HG03135 (cell line): ENCODE measurements at regions not wholly inside any gene's neighbourhood (a gene's known extent, or its start where the extent isn't known, plus 50 kb on each side); places are given as distances from the start of the nearest gene placed in this dataset.

Source experiments
- ATAC-seq: cut with Tn5 transposase; IDR thresholded peaks from one replicate; pipeline ENCODE4 v1.9.1; 2021; ENCODE audit warnings: mild to moderate bottlenecking, moderate library complexity; ENCODE audit not compliant: unreplicated experiment

DNA sequence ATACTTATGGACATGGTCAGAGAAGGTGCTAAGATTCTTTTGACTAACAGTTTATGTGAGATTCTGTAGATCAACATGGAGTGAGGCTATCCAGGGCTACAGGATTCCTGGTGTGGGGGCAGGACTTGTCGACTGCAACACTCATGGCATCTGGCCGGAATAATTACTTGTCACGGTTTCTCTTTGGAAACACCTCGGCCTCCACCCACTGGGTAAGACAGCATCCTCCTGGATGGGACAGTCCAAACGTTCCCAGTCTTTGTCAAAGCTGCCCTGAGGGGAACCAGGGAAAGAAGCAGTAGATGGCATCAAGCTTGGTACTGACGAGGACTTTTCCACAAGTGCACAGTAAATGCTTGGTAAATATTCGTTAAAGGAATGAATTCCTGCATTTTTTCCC, 762.8 kb downstream of the BRD1 start:
- no peak for ATAC-seq

DNA sequence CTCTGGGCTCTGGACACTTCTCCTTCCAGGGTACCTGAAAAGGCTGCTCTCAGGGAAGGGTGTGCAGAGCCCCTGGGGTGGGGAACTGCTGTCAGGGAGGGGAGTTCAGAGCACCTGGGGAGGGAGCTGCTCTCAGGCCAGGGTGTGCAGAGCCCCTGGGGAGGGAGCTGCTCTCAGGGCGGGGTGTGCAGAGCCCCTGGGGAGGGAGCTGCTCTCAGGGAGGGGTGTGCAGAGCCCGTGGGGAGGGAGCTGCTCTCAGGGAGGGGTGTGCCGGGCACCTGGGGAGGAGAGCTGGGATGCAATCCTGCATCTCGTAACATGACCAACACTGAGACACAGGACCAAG, 764.2 kb downstream of the BRD1 start:
- no peak for ATAC-seq

DNA sequence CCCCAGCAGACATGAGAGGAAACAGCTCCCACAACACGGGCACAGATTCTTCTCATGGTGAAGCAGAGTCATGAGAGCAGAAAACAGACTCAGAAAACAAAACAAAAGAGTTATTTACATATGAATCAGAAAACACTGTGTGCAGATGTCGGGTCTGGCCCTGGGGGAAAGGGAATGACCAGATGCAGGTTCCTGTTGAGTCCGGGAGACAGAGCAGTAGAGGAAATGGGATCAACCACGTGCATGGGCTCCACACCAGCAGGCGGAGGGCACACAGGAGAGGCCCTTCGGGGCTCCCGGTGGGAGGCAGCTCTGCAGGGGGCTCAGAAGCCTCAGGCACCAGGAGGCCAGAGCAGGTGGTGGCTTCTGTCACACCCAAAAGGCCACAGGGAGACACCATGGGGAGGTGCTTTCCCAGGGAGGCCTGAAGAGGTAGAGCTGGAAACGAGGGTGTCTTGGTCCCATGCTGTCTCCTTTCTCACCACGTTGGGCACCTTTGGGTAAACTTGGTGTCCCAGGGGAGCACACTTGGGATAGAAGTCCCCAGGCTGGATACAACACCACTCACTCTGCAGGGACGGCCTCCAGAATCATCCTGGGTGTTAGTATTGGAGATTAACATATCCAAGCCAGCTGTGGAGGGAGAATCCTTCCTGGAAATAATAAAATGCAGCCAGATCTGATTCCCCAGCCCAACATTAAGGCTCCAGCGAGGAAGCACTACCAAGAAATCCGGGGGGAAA, 764.7 kb downstream of the BRD1 start:
- no peak for ATAC-seq

DNA sequence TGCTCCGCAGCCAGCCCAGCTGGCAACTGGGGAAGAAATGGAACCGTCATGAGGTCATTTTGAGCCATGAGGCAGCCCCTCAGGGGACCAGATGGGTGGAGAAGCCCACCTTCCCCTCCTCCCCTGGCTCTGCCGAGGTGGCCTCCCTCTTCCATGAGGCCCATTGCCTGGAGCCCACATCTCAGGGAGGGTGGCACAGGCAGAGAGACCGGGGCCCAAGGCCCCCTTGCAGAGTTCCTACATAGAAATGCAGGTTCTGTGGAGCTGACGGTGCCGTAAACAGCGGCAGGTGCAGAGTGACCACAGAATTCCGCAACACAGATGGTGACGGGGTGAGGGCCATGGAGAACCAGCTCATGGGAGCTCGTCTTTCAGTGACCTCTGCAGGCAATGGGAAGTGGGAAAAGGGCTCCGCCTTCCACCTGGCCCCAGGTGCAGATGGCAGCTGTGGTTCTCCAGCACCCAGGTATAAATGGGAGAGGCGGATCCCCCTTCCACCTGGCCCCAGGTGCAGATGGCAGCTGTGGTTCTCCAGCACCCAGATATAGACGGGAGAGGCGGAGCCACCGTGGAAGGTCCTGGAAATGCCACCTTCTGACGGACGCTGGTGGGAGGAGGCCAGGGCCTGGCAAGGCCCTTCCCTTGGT, 765.4 kb downstream of the BRD1 start:
- no peak for ATAC-seq

DNA sequence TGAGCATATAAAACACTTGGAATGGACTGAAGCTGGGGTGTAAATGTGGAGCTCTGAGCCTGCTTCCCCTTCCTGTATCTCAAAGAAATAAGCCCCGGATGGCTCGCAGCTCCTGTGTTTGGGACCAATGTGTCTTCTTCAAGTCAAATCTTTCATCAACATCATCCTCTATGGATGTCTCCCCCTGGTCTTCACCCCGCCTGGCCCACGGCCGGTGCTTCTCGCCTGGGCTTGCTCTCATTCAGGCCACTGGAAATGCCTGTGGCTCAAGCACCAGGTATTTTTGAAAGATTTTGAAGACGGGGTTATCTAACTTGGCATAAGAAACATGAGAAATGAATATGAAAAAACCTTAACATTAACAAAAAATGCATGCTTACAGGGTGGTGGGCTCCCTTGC, 769.8 kb downstream of the BRD1 start:
- ATAC-seq: no peak

DNA sequence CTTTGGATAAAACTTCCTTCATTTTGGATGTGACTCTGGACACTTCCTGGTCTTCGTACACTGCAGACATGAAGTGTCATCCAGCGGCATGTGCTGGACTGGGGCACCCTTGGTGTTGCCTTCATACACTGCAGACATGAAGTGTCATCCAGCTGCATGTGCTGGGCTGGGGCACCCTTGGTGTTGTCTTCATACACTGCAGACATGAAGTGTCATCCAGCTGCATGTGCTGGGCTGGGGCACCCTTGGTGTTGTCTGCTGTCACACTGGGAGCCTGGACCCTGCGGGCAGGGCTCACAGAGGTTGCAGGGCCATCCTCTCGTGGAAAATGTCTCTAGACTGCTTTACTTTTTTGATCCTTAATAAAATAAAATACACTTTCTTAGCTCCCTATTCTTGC, 771.4 kb downstream of the BRD1 start:
- no peak for ATAC-seq

DNA sequence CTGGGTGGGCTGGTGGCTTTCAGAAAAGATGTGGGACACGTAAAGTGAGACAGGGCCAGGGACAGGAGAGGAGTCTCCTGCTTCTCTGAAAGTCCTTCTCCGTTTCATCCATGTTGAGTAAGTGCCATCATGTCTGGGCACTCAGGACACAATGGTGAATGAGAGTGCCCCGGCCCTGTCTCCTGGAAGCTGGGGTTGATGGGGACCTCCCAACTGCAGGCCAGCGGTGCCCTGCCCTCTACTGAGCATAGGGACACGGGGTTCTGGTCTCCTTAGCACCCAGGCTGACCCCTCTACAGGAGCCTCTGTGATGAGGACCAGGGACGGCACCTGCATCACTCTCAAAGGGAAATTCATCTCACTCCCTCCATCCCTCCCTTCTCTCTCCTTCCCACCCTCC, 772.3 kb downstream of the BRD1 start:
- no peak for ATAC-seq

DNA sequence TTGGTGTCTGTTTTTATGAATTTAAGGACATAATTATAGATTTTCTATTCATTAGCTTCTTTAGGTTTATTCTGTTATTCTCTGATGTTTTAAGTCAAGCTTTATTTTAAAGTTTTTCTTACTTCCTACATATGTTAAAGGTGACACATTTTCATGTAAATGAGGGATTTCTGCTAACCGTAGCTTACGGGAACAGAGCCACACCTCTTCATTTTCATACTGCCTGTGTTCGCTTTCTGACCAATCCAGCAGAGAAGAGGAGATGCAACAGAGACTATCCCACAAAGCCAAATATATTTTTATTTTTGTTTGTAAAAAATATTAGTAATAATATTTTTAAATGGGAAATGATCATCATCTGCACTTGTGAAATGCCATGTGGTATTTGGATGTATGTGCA, 774.1 kb downstream of the BRD1 start:
- ATAC-seq: no peak

DNA sequence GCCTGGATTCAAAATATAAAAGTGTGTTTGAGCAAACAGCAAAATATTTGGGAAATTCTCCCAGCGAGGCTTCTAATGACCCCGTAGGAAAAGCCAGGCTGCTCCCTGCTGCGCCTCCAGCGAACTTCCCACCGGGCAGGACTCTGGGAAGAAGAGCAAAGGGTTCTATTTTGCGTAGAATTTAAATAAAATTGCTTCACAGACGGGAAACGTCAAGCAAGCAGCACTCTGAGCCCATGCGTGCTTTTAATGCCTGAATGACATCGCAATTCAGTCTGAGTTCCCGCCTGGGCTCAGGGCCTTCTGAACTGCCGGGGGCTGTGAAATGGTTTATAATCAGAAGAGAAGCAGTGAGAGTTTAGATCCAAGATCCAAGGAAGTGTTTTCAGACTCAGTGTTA, 775.1 kb downstream of the BRD1 start:
- no peak for ATAC-seq

DNA sequence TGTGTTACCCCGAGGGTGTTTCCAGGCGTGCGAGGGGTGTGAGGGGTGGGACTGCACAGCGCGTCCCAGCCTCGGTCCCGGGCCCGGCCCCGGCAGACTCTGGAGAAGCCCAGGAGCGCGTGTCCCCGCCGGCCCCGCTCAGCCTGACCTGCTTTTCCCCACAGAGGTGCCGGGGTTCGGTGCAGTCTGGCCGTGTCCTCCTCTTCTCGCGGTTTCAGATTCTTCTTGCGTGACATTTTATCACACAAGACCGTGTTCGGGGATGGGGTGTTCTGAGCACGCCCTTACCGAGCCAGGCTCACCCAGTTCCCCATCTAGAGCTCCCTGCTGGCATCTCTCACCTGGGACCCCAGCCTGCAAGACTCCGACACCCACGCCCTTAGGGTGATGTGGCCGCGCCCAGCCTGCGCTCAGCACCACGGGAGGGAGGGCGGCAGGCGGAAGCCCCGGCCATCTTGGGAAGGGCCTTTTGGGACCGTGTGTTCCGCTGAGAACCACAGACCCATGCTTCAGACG, 775.6 kb downstream of the BRD1 start:
- ATAC-seq: no peak

DNA sequence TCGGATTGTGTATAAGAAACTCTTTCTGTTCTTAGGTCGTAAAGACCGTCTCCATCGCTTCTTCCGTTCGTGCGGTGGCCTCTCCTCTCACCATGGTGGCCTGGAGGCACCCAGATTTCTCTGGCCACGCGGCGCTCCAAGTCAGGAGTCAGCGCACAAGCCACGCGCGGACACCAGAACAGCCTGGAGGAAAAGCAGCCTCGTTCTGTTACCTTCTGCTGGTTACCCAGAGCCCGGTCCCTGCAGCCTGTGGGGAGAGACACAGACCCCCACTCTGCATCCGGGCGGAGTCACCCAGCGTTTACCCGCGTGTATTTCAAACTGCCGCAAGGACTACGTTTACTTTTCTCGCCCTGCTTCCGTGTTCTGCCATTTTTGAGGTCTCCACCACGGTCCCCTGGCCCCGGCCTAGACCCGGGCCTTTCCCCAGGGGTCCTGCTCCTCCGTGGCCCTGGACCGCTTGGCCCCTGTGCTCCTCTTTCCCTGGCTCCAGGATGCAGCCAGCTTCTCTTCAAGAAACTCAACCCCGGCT, 776.1 kb downstream of the BRD1 start:
- no peak for ATAC-seq

DNA sequence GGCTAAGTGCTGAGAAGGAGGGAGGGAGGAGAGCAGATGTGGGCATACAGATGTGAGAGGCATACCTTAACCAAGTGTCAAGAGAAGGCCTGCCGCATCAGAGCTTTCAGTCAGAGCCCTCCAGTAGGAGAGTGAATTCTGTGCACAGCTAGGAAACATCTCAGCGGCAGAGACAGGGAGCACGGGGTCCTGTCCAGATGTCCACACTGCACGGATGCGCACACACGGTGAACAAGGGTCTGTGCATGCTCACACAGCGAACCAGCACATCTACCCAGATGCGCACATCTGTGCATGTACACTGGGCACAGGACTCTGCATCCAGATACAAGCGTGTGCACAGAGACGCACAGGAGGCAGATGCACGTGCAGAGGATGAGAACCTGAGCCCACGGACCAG, 778.0 kb downstream of the BRD1 start:
- no peak for ATAC-seq

DNA sequence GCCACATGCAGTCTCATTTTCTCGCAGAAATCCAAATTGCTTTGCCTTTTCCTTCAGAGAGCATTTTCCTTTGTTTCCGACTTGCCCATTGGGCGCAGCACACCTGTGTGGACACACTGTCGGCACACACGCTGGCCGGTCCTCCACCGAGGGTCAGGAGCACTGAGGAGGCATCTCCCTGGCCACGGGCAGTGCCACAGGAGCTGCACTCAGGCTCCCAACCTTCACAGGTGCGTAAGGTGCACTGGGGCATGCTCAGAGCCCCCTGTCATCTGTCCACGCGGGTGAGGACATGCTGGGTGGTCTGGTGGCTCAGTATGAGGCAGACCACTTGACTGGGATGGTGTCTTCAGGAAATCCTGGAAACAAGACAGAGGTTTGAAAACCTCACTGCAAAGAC, 779.1 kb downstream of the BRD1 start:
- no peak for ATAC-seq

DNA sequence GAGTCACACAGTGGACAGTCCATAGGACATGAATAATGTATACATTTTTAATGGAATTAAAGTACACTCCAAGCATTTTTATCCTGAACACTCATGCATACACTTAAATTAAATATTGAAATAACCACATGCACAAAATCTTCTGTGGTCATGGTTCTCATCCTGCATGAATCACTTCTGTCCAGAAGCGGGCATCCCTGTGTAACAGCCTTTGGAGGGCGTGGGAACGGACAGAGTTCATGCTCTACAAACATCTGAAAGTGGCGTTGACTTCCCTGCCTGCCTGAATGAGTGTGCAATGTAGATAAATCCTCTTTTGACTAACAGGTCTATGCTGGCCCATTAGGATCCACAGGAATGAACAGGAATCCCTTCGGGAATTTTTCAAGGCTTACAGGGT, 780.2 kb downstream of the BRD1 start:
- no peak for ATAC-seq

DNA sequence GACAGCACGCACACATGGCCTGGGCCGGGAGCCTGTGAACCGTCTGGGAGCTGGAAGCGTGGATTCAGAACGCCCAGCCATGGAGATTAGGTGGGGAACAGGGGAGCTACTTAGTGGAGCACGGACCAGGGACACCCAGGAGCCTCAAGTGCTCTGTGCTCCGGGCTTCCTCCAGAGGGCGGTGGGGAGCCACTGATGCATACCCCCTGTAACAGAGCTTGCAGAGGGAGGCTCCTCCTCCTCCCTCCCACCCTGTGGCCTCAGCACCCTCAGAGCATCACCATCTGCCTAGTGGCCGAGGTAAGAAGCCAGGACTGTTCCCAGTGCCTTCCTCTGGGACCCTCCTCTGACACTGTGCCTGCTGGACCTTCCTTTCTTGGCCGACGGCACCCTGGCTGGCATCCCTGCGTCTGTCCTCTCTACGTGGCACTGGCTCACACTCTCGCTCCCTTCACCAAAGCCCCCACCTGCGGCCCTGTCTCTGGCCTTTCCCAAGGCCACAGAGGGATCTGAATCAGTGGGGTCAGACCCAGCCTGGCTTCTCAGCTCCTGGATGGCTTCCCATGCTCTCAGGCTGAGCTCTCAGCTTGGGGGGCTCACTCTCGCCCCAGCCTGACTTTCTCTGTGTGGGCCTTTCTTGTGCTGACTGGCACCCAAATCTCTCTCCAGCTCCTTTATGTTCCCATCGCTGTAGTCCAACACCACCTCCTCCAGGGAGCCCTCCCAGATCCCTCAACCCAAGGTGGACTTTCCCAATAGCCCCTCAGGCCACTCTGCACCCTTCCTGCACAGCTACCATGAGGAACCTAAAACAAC, 780.9 kb downstream of the BRD1 start:
- no peak for ATAC-seq

DNA sequence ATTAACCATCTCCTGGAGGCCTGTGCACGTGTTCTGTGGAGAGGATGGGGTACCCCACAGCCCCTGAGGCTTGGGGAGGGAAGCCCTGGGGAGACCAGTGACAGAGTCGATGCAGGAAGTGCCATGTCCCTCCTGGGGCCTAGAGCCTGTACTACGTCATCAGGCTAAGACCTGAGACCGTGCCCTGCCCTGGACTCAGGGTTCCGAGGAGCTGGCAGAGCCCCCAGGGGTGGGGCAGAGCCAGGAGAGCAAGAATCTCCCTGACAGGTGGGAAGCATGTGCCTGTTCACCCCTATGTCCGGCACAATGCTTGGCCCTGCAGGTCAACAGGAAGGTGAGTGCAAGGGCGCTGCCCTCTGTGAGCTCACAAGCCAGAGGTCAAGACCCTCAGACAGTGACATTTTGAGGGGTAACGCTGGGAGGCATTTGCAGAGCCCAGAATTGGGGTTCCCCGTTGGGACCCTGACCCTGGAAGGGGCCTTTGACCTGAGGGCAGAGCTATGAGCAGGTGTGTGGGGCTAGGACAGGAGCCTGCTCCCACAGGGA, 781.6 kb downstream of the BRD1 start:
- ATAC-seq: no peak

DNA sequence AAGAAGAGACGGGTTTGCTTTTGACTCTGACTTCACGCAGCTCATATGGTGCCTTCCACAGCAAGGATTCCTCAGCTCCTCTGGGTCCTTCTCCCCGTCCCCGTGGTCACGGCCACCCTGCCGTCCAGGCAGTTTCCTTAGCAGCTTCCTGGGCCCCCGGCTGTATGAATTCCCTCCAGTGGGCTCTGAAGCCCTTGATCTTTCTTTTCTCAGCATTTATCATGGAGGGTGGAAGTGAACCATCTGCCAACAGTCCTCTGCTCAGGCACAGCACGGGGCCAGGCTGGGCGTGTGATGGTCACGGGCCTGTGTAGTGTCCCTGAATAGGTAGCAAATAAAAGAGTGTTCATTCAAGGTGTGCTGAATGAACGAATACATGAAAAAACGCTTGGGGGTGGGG, 782.4 kb downstream of the BRD1 start:
- no peak for ATAC-seq

DNA sequence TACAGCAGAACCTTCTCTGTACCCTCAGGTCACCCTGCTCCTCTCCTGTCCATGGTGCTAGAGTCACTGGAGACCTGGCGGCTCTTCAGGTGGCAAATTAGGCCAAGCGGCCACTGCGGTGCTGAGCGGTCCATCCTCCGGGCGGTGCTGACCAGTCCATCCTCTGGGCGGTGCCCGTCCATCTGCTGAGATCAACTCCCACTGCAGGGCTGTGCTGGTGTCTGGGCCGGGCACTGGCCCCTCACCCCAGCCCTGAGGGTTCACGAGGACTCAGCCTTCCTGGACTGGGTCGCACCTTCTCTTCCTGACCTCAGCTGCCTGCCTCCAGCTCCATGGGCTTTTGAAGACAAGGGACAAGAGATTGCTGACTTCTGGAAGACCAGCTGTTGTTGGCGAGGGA, 782.9 kb downstream of the BRD1 start:
- no peak for ATAC-seq

DNA sequence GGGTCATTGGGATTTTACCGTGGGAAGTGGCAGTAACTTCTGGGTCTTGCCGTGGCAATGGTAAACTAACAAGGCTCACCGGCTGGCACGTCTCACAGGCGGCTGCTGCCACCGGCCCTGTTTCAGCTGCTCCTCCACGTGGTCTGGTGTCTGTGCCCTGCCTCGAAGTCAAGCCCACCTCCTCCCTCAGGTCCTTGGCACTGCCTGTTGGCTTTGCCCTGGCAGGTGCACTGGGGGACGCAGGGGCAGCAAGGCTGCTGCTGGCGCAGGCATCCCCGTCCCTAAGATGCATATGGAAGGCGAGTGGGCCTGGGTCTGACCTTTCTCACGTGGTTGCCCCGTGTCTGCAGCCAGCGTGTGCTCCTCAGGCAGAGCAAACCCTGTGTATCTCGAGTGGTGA, 783.6 kb downstream of the BRD1 start:
- ATAC-seq: no peak

DNA sequence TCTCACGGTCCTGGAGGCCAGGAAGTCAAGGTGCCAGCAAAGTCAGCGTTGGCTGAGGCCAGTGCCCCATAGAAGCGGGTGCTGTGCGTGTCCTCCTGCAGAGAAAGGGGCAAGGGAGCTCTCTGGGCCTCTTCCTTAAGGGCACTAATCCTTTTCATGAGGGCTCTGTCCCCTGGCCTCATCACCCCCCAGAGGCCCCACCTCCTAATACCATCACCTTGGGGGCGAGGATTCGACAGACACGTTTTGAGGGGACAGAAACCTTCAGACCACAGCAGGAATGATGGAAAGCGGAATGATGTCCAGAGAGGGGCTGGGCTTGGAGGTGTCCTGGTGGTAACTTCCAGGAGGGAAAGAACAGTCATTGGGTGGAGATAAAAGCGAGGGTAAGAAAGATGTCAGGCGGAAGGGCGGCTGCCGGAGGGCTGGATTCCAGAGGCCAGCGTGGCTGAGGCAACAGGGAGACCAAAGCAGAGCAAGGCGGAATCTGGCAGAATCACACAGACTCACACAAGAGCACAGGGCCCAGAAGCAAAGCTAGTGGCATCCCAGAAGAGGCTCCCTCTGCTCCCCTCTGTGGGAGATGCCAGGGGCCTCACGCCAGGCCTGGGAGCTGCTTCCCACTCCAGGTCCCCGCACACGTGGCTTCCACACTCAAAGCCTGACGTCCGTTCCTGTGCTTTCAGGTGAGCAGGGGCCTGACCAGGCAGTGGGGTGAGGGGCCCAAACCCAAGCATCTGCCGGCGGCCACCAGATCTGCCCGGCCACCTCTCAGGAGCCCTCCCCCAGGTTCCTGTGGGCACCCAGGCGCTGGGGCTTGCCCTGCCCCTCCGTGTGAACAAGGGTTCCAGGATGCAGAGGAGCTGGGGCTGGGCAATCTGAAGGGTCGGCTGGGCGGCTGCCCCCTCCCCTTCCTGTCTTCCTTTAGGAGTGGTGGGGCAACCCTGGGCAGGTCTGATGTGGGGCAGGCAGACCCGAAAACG, 784.5 kb downstream of the BRD1 start:
- ATAC-seq: no peak
